GM12878 (cell line): ENCODE measurements at regions not wholly inside any gene's neighbourhood (a gene's known extent, or its start where the extent isn't known, plus 50 kb on each side); places are given as distances from the start of the nearest gene placed in this dataset.

ENCODE experiments used
- CTCF ChIP-seq, 3 experiments: IDR thresholded peaks in 2 of 3; conservative IDR thresholded peaks in 1 of 3; 2 replicates each; pipeline ENCODE4 v1.5.1; 2011; ENCODE audit warnings: low read depth in 3 of 3, low read length in 3 of 3, mild to moderate bottlenecking in 3 of 3, control low read depth in 2 of 3, moderate library complexity in 2 of 3, inconsistent platforms in 1 of 3, mixed read lengths in 1 of 3; ENCODE audit not compliant: control insufficient read depth in 2 of 3, insufficient read depth in 1 of 3; ENCODE audit errors: extremely low read depth in 1 of 3
- EP300 ChIP-seq, 2 experiments: fragments of 150-350 bp in 1 of 2; IDR thresholded peaks; 2 replicates each; pipeline ENCODE4 v1.6.1; 2011 to 2012; ENCODE audit warnings: low read depth in 2 of 2, low read length in 2 of 2, borderline replicate concordance in 1 of 2, improper control_type of control experiment in 1 of 2, inconsistent platforms in 1 of 2; ENCODE audit not compliant: control insufficient read depth in 1 of 2
- EZH2 ChIP-seq: IDR thresholded peaks from 2 replicates; pipeline ENCODE4 v1.6.1; 2012; ENCODE audit warnings: low read depth, mild to moderate bottlenecking, control low read depth, inconsistent platforms, low read length, borderline replicate concordance; ENCODE audit not compliant: control insufficient read depth
- NR2C2 ChIP-seq: IDR thresholded peaks from 2 replicates; pipeline ENCODE4 v1.6.1; 2011; ENCODE audit warnings: borderline replicate concordance, low read depth; ENCODE audit not compliant: control insufficient read depth, insufficient read length
- SMAD5 ChIP-seq: IDR thresholded peaks from 2 replicates; pipeline ENCODE4 v1.6.1; 2016; ENCODE audit warnings: antibody characterized with exemption, low read depth
- SMARCA5 ChIP-seq: fragments of 450-650 bp; IDR thresholded peaks from 2 replicates; pipeline ENCODE4 v1.6.1; 2017; ENCODE audit warnings: mild to moderate bottlenecking

GRCh38 chr14:106067935-106068334 is 541.6 kb downstream of the TMEM121 start:
- TF ChIP-seq CTCF (IDR thresholded peaks at IDR 0.05 in 2 of 3, conservative IDR thresholded peaks at IDR 0.05 in 1 of 3; ENCODE audit: control insufficient read depth in 2 of 3, extremely low read depth in 1 of 3, insufficient read depth in 1 of 3, low read depth in 3 of 3, low read length in 3 of 3) (no peak), EZH2 (no peak), NR2C2 (no peak), SMAD5 (no peak), SMARCA5 (no peak), EP300 (IDR thresholded peaks at IDR 0.05; ENCODE audit: borderline replicate concordance in 1 of 2, control insufficient read depth in 1 of 2, low read depth in 2 of 2, low read length in 2 of 2) (no peak)
